HepG2 (cell line): ENCODE measurements at regions not wholly inside any gene's neighbourhood (a gene's known extent, or its start where the extent isn't known, plus 50 kb on each side); places are given as distances from the start of the nearest gene placed in this dataset.

ENCODE experiments used
- ATAC-seq: fragments of 200-7000 bp; cut with Tn5 transposase; 3 replicates; pipeline ENCODE4 v1.9.1; 2020; ENCODE audit warnings: mild to moderate bottlenecking, moderate library complexity
- BruUV-seq: library from RNA; stranded (reverse); fragments of 400-500 nt; replicated peaks from 2 replicates; lab custom pipeline; 2021; lab: Mats Ljungman, UMichigan
- CTCF ChIA-PET: fragments of 300-600 bp; formaldehyde crosslinking; extraction: SDS; loops from one replicate; lab custom pipeline; 2021; ENCODE audit warnings: low total read pairs, inconsistent platforms, low intra/inter-chr PET ratio; lab: Yijun Ruan, JAX
- POLR2A ChIA-PET: fragments of 350-600 bp; sonication (Branson Sonifier 250); formaldehyde crosslinking; loops from one replicate; lab custom pipeline; 2020; ENCODE audit warnings: antibody characterized with exemption, inconsistent platforms; lab: Yijun Ruan, JAX
- DNase-seq: peaks from one replicate; pipeline ENCODE4 v3.0.0-alpha.2; 2015; ENCODE audit warnings: low spot score
- FAIRE-seq: peaks from 3 replicates; lab custom pipeline; 2011; peaks lifted over from hg19 to GRCh38; lab: Jason Lieb, UNC
- H2AFZ ChIP-seq: one replicate; pipeline ENCODE4 v1.6.1; 2011; ENCODE audit warnings: low read length, inconsistent platforms
- H3K27ac ChIP-seq: fragments of 300-600 bp; 3 replicates; pipeline ENCODE4 v1.8.0; 2011; ENCODE audit warnings: mixed run types, mild to moderate bottlenecking, mixed read lengths, low read length, inconsistent platforms; ENCODE audit not compliant: insufficient read depth; ENCODE audit errors: extremely low read length
- H3K27me3 ChIP-seq, 2 experiments: fragments of 200-600 bp in 1 of 2; 2 replicates in 1 of 2; 3 replicates in 1 of 2; pipeline versions ENCODE4 v1.6.0 to v1.8.0; 2011; ENCODE audit warnings: low read length in 2 of 2, mild to moderate bottlenecking in 2 of 2, moderate library complexity in 2 of 2, inconsistent platforms in 1 of 2; ENCODE audit not compliant: insufficient read depth in 2 of 2, control insufficient read depth in 1 of 2
- H3K36me3 ChIP-seq, 2 experiments: fragments of 200-600 bp in 1 of 2; replicated peaks in 1 of 2; 2 replicates in 1 of 2; 3 replicates in 1 of 2; pipeline versions ENCODE4 v1.5.1 to v1.8.0; 2011; ENCODE audit warnings: low read length in 2 of 2, inconsistent platforms in 1 of 2; ENCODE audit not compliant: insufficient read depth in 2 of 2, control insufficient read depth in 1 of 2
- H3K4me1 ChIP-seq: 2 replicates; pipeline ENCODE4 v1.5.1; 2012; ENCODE audit warnings: low read length, inconsistent platforms; ENCODE audit not compliant: insufficient read depth
- H3K4me2 ChIP-seq: 2 replicates; pipeline ENCODE4 v1.6.0; 2011; ENCODE audit warnings: low read depth, low read length, inconsistent platforms
- H3K4me3 ChIP-seq, 3 experiments: fragments of 200-600 bp in 1 of 3; sonication (generic), shearing (Covaris generic) in 1 of 3; replicated peaks in 1 of 3; 2 replicates each; pipeline ENCODE4 v1.5.1; 2011 to 2016; ENCODE audit warnings: low read length in 3 of 3, inconsistent platforms in 2 of 3, low read depth in 2 of 3, mild to moderate bottlenecking in 2 of 3, control low read depth in 1 of 3, mixed read lengths in 1 of 3; ENCODE audit not compliant: insufficient read depth in 1 of 3
- H3K79me2 ChIP-seq: one replicate; pipeline ENCODE4 v1.6.1; 2011; ENCODE audit warnings: low read length, inconsistent platforms; ENCODE audit not compliant: insufficient read depth
- H3K9ac ChIP-seq: 2 replicates; pipeline ENCODE4 v1.6.0; 2011; ENCODE audit warnings: mild to moderate bottlenecking, low read depth, low read length, inconsistent platforms; ENCODE audit not compliant: insufficient read depth
- H3K9me3 ChIP-seq: 2 replicates; pipeline ENCODE4 v1.5.1; 2012; ENCODE audit warnings: mild to moderate bottlenecking, low read length
- H4K20me1 ChIP-seq: 2 replicates; pipeline ENCODE4 v1.6.0; 2011; ENCODE audit warnings: inconsistent platforms, mild to moderate bottlenecking, low read length, moderate library complexity; ENCODE audit not compliant: insufficient read depth
- FOXO4 ChIP-seq: sonication (generic); formaldehyde crosslinking; conservative IDR thresholded peaks from 2 replicates; pipeline ENCODE4 v1.8.1; 2023; ENCODE audit warnings: missing genetic modification reagents
- GPN1 ChIP-seq: sonication (generic); formaldehyde crosslinking; IDR thresholded peaks from 2 replicates; pipeline ENCODE4 v1.5.1; 2020; ENCODE audit warnings: missing genetic modification reagents, borderline replicate concordance
- IKZF4 ChIP-seq: sonication (generic); formaldehyde crosslinking; IDR thresholded peaks from 2 replicates; pipeline ENCODE4 v1.5.1; 2020; ENCODE audit warnings: borderline replicate concordance, mild to moderate bottlenecking, low read depth, missing genetic modification reagents; ENCODE audit errors: not compliant biosample characterization
- KDM5B ChIP-seq: sonication (generic); formaldehyde crosslinking; IDR thresholded peaks from 2 replicates; pipeline ENCODE4 v1.4.0; 2020; ENCODE audit warnings: missing genetic modification reagents, mild to moderate bottlenecking, borderline replicate concordance
- KLF9 ChIP-seq: IDR thresholded peaks from 2 replicates; pipeline ENCODE4 v1.6.1; 2016; ENCODE audit warnings: low read depth
- MTF1 ChIP-seq: sonication (generic); formaldehyde crosslinking; IDR thresholded peaks from 2 replicates; pipeline ENCODE4 v1.5.0; 2020; ENCODE audit warnings: missing genetic modification reagents
- THAP7 ChIP-seq: sonication (generic); formaldehyde crosslinking; IDR thresholded peaks from 2 replicates; pipeline ENCODE4 v1.8.1; 2023; ENCODE audit warnings: mild to moderate bottlenecking, missing genetic modification reagents
- THAP8 ChIP-seq: sonication (generic); formaldehyde crosslinking; IDR thresholded peaks from 2 replicates; pipeline ENCODE4 v1.5.1; 2020; ENCODE audit warnings: missing genetic modification reagents, mild to moderate bottlenecking, borderline replicate concordance
- ZNF275 ChIP-seq: sonication (generic); formaldehyde crosslinking; IDR thresholded peaks from 2 replicates; pipeline ENCODE4 v1.8.0; 2022; ENCODE audit warnings: missing genetic modification reagents, mild to moderate bottlenecking, inconsistent platforms, borderline replicate concordance
- ZNF691 ChIP-seq: sonication (generic); formaldehyde crosslinking; IDR thresholded peaks from 2 replicates; pipeline ENCODE4 v1.4.0; 2020; ENCODE audit warnings: missing genetic modification reagents, low read depth, mild to moderate bottlenecking, borderline replicate concordance
- ZNF75D ChIP-seq: sonication (generic); formaldehyde crosslinking; IDR thresholded peaks from 2 replicates; pipeline ENCODE4 v1.8.1; 2023; ENCODE audit warnings: missing genetic modification reagents, mild to moderate bottlenecking, borderline replicate concordance
- WGBS: methylation state at CpG from one replicate; pipeline ENCODE4 v1.1.6; 2017; ENCODE audit warnings: low lambda C conversion rate; 5-methylcytosine and 5-hydroxymethylcytosine counted together
- in situ Hi-C: cut with HindIII; loops from 2 replicates; pipeline ENCODE4 v1.10.0; 2017; ENCODE audit warnings: low pct_unique_long_range_greater_than_20kb; ENCODE audit not compliant: extremely low pct_ligation_motif_present
- intact Hi-C: fragments of 100-400 bp; cut with micrococcal nuclease; formaldehyde crosslinking; loops from one replicate; pipeline ENCODE4 v1.10.0; 2022; ENCODE audit not compliant: unreplicated experiment

GRCh38 chr14:56703947-56704346 is 106.3 kb downstream of the OTX2 start (continued):
- no peak for TF ChIP-seq THAP8
- no peak for TF ChIP-seq ZNF691 (CRISPR knock-in tag)
- TF ChIP-seq ZNF75D (CRISPR knock-in tag) = no peak
- no peak for TF ChIP-seq THAP7 (CRISPR knock-in tag)
- TF ChIP-seq MTF1 (CRISPR knock-in tag) = no peak

- Histone ChIP-seq H3K4me1 (no peaks in the 10 kb centered on the region), H4K20me1 (no peaks in the 10 kb centered on the region), H3K79me2 (no peaks in the 10 kb centered on the region), H3K27ac (no peak overlapping the region), H3K4me3 (no peak overlapping the region), H3K9ac (no peak overlapping the region), H3K4me2 (no peak overlapping the region), H2AFZ (no peak overlapping the region), H3K9me3 (no peaks in the 10 kb centered on the region), H3K36me3 (no peaks in the 10 kb centered on the region), H3K27me3 (no peaks in the 10 kb centered on the region; a peak in 2 of 5 replicates)
- WGBS = 75% methylated on average over 4 of the region's 9 CpGs
- no TSS peak for BruUV-seq
- intact Hi-C loops (no loop called here), in situ Hi-C loops (no loop called here)
- ChIA-PET CTCF (no interaction called here), POLR2A (no interaction called here)
- DNase-seq (no peak), ATAC-seq (no peak), FAIRE-seq (no peak)
- no peak for TF ChIP-seq FOXO4 (CRISPR knock-in tag)
- no peak for TF ChIP-seq KLF9
- no peak for TF ChIP-seq GPN1 (CRISPR knock-in tag)
- TF ChIP-seq KDM5B (CRISPR knock-in tag) = no peak
- TF ChIP-seq ZNF275 (CRISPR knock-in tag) = no peak
- TF ChIP-seq IKZF4 = no peak
Observed at GRCh38 chr14:56702515-56702914, 107.8 kb downstream of the OTX2 start.
